H54 (cell line): ENCODE measurements at regions not wholly inside any gene's neighbourhood (a gene's known extent, or its start where the extent isn't known, plus 50 kb on each side); places are given as distances from the start of the nearest gene placed in this dataset.

Experiments
- DNase-seq: peaks from one replicate; pipeline ENCODE4 v3.0.0; 2011; ENCODE audit warnings: low spot score, mixed read lengths; ENCODE audit not compliant: insufficient read length
- FAIRE-seq: peaks from 3 replicates; lab custom pipeline; 2011; peaks lifted over from hg19 to GRCh38; lab: Jason Lieb, UNC
- POLR2A ChIP-seq: IDR thresholded peaks from 2 replicates; pipeline ENCODE4 v1.6.1; 2011; ENCODE audit warnings: low read depth, mild to moderate bottlenecking, low read length

DNA sequence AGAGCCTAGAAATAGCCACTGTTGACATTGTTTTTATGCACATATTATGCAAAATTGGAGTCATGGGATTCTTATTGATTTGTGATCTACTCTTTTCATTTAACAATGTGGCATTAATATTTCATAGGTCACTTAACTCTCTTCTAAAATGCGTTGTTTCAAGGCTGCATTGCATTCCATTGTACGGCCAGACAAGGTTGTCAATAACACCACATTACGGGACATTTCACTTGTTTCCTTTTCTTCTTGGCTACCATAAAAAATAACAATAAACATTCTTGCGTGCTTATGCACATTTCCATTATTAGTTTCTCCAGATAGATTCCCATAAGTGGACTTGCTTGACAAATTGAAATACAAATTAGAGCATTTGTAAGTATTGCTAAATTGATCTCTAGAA, 120.8 kb upstream of the TMCC3 start:
- FAIRE-seq: no peak
- no peak for DNase-seq
- TF ChIP-seq POLR2A: no peak

DNA sequence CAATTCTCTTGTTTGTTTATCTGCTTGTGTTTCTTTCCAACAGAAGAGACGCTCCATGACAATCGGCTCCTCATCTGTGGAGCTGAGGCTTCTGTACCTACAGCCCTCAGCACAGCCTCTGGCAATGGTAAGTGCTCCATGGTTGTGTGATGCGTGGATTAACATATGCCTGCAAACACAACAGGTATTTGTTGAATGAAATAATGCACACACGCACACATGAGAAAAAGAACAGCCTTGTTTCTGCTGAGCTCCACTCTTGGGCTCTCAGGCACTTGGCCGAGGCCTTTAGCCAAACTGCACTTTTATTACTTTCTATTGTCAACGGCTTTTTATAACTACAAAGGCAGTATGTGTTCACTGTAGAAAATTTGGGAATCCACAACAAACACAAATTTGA, 120.4 kb upstream of the TMCC3 start:
- no peak for TF ChIP-seq POLR2A
- no peak for DNase-seq
- FAIRE-seq: no peak

DNA sequence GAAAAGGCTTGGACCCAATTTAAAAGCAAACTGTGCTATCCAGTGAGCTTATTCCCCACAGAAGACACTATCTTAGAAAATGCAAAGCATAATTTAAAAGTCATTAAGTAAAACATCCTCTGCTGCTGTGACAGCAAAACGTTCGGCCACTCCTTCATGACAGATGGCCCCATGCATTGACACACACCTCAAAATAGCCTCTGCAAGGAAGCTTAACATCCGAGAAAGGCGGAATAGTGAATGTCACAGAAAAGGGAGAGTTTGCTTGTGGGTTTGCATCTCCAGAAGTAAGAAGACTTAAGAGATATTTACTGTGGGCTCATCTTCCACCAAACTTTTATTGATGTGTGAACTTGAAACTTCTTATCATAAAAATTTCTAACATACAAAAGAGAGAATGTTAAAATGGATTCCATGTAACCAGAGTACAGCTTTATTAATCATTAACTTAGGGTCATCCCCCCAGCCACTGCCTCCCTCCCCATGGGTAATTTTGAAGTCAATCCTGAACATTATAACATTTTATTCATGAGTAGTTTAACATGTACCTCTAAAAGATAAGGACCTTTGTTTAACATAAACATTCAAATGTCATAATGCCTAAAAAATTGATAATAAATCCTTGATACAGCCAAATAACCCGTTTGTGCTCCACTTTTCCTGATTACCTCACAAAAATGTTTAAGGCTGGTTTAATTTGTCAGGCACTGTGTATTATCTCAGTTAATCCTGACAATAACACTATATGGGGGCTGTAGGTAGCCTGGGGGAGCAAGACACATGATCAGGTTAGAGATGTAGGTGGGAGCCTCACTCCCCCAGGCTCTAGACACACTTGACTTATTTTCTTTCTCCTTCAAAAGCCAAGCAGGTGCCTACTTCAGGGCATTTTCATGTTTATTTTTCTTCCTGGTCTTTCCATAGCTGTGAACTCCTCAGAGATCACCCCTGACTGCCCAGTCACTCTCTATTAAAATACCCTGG, 119.7 kb upstream of the TMCC3 start:
- DNase-seq (no peak), FAIRE-seq (no peak)
- no peak for TF ChIP-seq POLR2A

- no peak for TF ChIP-seq POLR2A
- DNase-seq (no peak), FAIRE-seq (no peak)
These were observed 118.7 kb upstream of the TMCC3 start for GRCh38 chr12:94769047-94769420.

GRCh38 chr12:94768398-94769046, 118.2 kb upstream of the TMCC3 start:
- TF ChIP-seq POLR2A: no peak
- DNase-seq (no peak), FAIRE-seq (no peak)

DNA sequence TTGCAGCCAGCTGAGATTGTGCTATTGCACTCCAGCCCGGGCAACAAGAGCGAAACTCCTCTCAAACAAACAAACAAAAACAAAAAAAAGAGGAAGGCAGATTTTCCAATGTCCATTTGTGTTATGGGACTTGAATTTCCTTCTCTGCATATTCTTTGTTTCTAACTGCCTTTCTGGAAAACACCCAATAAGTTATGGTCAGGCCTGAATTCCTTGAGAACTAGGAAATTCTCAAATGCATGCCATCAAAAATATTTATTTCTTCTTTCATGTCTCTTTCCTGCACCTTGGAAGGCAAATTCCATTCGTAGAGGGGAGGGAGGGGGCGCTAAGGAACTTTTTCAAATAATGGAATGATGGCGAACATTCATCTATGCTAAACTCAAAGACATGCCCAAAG, 117.6 kb upstream of the TMCC3 start:
- FAIRE-seq (no peak), DNase-seq (no peak)
- TF ChIP-seq POLR2A: no peak

- TF ChIP-seq POLR2A: no peak
- DNase-seq (no peak), FAIRE-seq (no peak)
These were observed 116.0 kb upstream of the TMCC3 start for GRCh38 chr12:94766397-94766796.

DNA sequence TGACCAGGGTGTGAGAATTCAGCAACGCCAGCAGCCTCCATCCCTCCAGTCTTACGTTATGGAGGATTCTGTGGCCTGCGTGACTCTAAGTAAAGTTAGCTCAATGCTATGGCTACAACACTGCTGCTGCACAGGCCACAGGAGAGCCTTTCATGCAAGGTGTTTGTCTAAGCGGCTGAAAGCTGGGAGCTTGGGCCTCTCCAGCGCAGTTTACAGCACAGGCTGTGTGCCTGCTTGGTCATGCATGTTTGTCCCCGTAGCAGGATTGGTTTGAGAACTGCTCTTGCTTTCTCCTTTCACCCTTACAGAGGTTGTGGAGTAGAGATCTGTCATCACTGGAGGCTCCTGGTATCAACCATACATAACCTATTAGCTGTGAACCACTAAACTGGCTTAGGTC, 113.1 kb upstream of the TMCC3 start:
- TF ChIP-seq POLR2A: no peak
- FAIRE-seq: no peak
- DNase-seq: no peak

DNA sequence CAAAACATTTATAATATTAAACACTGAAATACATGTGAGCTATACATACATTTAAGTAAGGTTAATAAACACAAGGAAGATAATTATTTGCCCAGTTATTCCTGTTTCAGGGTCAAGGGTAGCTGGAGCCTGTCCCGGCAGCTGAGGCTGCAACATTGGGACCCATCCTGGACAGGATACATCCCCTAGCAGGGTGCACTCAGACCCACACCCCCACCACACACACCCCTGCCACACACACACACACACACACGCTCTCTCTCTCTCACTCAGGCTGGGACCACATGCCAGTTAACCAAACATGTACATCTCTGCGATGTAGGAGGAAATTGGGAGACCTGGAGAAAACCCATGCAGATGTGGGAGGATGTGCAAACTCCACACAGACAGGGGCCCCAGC, 112.6 kb upstream of the TMCC3 start:
- no peak for FAIRE-seq
- DNase-seq: no peak
- no peak for TF ChIP-seq POLR2A

DNA sequence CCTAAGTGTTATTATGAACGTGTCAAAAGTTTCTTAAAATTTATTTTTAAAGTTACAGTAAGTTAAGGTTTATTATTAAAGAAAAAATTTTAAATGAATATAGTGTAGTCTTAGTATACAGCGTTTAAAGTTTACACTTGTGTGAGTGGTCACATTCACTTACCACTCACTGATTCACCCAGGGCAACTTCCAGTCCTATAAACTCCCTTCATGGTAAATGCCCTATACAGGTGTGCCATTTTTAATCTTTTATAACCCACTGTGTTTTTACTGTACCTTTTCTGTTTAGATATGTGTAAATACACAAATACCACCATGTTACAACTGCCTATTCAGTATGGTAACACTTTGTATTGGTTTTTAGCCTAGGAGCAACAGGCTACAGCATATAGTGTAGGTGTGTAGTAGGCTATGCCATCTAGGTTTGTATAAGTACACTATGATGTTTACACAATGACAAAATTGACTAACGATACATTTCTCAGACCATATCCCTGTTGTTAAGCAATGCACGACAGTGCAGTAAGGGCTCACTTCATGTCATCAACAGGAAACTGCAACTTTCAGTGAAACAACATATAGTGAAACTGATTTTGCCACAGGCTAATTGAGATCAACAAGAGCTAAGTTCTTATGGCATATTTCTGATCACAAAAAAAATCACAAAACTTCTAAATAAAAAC, 112.0 kb upstream of the TMCC3 start:
- DNase-seq (no peak), FAIRE-seq (no peak)
- TF ChIP-seq POLR2A: no peak

- FAIRE-seq: peak; percentile 99
- no peak for TF ChIP-seq POLR2A
- peak; percentile 34 for DNase-seq
These were observed 111.2 kb upstream of the TMCC3 start for GRCh38 chr12:94761559-94761958.

GRCh38 chr12:94760786-94761185, 110.4 kb upstream of the TMCC3 start:
- no peak for DNase-seq
- no peak for TF ChIP-seq POLR2A
- FAIRE-seq: no peak

DNA sequence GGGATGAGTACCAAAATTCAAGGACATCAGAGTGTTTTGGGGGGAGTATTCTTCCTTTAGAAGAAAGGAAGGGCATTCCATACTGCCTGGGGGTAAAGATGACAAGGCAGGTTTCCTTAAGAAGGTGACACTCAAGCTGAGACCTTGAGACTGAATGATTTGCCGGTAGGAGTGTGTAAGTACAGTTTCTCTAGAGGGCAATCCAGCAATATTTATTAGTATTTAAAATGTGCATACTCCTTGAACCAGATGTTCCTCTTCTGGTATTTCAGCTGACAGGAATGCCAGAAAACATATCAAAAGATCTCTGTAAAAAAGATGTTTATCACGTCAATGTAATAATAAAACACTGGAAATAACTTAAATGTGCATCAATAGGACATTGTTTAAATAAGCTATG, 106.4 kb upstream of the TMCC3 start:
- DNase-seq (no peak), FAIRE-seq (no peak)
- no peak for TF ChIP-seq POLR2A

DNA sequence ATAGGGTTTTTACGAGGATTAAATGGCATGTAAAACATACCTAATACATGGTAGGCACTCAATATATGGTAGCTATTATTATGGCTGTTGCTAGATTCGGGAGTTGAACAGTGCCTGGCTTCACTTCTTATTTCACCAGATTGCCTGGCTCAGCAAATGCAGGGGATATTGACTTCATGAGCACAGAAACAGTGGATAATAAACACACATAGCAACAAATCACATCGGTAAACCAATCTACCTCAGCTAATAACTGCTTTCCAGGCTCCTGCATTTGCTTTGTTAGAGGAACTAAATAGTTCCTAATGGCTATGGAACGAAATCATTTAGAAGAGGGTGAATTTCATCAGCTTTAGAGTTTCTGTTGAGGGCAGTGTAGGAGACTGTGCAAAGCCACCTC, 105.2 kb upstream of the TMCC3 start:
- TF ChIP-seq POLR2A: no peak
- no peak for DNase-seq
- no peak for FAIRE-seq
